ENCODE measurements at regions not wholly inside any gene's neighbourhood (a gene's known extent, or its start where the extent isn't known, plus 50 kb on each side); places are given as distances from the start of the nearest gene placed in this dataset.

DNA sequence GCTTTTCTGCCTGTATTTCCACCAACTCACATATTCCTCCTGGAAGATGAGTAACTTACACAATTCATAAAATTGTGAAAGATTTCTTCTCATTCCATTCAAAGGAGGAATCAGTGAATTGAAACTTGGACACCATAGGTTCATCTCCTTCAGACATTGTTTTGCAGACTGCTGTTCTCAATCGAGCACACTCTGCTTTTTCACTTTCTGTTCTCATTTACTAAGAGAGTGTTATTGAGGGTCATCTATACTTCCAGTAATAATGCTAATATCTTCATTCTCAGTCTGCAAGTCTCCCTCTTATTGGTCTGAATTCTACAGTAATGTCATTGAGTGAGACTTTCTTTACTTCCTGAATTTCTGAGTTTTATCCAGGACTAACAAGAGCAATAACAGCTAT, 67.5 kb upstream of the FUT9 start (continued):
- TF ChIP-seq, protein P1, sequence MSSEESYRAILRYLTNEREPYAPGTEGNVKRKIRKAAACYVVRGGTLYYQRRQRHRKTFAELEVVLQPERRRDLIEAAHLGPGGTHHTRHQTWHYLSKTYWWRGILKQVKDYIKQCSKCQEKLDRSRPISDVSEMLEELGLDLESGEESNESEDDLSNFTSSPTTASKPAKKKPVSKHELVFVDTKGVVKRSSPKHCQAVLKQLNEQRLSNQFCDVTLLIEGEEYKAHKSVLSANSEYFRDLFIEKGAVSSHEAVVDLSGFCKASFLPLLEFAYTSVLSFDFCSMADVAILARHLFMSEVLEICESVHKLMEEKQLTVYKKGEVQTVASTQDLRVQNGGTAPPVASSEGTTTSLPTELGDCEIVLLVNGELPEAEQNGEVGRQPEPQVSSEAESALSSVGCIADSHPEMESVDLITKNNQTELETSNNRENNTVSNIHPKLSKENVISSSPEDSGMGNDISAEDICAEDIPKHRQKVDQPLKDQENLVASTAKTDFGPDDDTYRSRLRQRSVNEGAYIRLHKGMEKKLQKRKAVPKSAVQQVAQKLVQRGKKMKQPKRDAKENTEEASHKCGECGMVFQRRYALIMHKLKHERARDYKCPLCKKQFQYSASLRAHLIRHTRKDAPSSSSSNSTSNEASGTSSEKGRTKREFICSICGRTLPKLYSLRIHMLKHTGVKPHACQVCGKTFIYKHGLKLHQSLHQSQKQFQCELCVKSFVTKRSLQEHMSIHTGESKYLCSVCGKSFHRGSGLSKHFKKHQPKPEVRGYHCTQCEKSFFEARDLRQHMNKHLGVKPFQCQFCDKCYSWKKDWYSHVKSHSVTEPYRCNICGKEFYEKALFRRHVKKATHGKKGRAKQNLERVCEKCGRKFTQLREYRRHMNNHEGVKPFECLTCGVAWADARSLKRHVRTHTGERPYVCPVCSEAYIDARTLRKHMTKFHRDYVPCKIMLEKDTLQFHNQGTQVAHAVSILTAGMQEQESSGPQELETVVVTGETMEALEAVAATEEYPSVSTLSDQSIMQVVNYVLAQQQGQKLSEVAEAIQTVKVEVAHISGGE (CRISPR knock-in tag; IDR thresholded peaks at IDR 0.05) = no peak
- TF ChIP-seq, protein P2, sequence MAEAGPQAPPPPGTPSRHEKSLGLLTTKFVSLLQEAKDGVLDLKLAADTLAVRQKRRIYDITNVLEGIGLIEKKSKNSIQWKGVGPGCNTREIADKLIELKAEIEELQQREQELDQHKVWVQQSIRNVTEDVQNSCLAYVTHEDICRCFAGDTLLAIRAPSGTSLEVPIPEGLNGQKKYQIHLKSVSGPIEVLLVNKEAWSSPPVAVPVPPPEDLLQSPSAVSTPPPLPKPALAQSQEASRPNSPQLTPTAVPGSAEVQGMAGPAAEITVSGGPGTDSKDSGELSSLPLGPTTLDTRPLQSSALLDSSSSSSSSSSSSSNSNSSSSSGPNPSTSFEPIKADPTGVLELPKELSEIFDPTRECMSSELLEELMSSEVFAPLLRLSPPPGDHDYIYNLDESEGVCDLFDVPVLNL (IDR thresholded peaks at IDR 0.05; ENCODE audit: low read depth, low read length) = no peak
- TF ChIP-seq NR2C1 (IDR thresholded peaks at IDR 0.05) (no peak), ZSCAN29 (IDR thresholded peaks at IDR 0.05) (no peak)

DNA sequence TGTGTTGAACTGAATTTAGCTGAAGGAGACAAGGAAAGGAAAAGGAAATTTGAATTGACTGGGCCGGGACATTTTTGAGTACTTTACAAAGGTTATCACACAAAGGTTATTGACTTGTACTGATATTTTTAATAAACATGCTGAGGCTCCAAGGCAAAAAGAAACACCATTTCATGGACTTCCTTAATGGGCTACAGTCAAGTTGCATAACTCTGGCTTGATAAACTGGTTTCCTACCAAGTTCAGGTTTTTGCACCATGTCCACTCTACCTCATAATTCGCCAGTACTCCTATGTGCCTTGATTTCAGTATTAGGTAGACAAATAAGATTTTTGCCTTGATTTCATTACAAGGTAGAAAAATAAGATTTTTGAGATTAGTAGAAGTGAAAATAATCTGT, 65.8 kb upstream of the FUT9 start:
- Histone ChIP-seq H3K27ac (ENCODE audit: control insufficient read depth, insufficient read depth) (no peak overlapping the region), H3K27me3 (replicated peaks in 1 of 2; ENCODE audit: control insufficient read depth in 2 of 2, insufficient read depth in 2 of 2, low read length in 1 of 2) (no peaks in the 10 kb centered on the region), H3K4me2 (ENCODE audit: control insufficient read depth, insufficient read depth) (no peak overlapping the region), H3K9me3 (replicated peaks; ENCODE audit: control insufficient read depth, insufficient read depth, low read length) (no peaks in the 10 kb centered on the region), H3K79me2 (ENCODE audit: control insufficient read depth, insufficient read depth, low read length) (no peaks in the 10 kb centered on the region), H3K4me3 (no peak overlapping the region), H3K36me3 (ENCODE audit: control insufficient read depth in 2 of 2, insufficient read depth in 2 of 2, low read length in 1 of 2) (no peaks in the 10 kb centered on the region), H2AFZ (ENCODE audit: control insufficient read depth, low read depth, low read length) (no peak overlapping the region), H4K20me1 (ENCODE audit: control insufficient read depth, insufficient read depth) (no peaks in the 10 kb centered on the region), H3K4me1 (ENCODE audit: control insufficient read depth, insufficient read depth, low read length) (no peaks in the 10 kb centered on the region), H3K9ac (ENCODE audit: control insufficient read depth, insufficient read depth, low read length) (no peak overlapping the region)
- TF ChIP-seq NFYB (IDR thresholded peaks at IDR 0.05; ENCODE audit: insufficient read depth, low read depth, low read length) (no peak), CHD4 (IDR thresholded peaks at IDR 0.05) (no peak), NFXL1 (IDR thresholded peaks at IDR 0.05; ENCODE audit: borderline replicate concordance) (no peak)
- TF ChIP-seq, protein P3, sequence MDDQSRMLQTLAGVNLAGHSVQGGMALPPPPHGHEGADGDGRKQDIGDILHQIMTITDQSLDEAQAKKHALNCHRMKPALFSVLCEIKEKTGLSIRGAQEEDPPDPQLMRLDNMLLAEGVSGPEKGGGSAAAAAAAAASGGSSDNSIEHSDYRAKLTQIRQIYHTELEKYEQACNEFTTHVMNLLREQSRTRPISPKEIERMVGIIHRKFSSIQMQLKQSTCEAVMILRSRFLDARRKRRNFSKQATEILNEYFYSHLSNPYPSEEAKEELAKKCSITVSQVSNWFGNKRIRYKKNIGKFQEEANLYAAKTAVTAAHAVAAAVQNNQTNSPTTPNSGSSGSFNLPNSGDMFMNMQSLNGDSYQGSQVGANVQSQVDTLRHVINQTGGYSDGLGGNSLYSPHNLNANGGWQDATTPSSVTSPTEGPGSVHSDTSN (IDR thresholded peaks at IDR 0.05; ENCODE audit: insufficient replicate concordance, low read depth, low read length) = no peak
- WGBS (ENCODE audit: insufficient coverage, insufficient replicate concordance, low lambda C conversion rate, missing lambda C conversion rate) = 0% methylated on average over 2 of the region's 2 CpGs
- in situ Hi-C loops (cut with MboI) (no loop called here), intact Hi-C loops (cut with micrococcal nuclease; ENCODE audit: unreplicated experiment) (no loop called here)
- POLR2A ChIA-PET = no interaction called here
- DNase-seq (ENCODE audit: low read depth, low spot score) (no peak), ATAC-seq (no peak), FAIRE-seq (no peak)
- RAD21 ChIA-PET (ENCODE audit: unreplicated experiment) = no interaction called here
- SMC1A ChIA-PET (ENCODE audit: uncharacterized antibody, unreplicated experiment) = no interaction called here
- CTCF ChIA-PET = no interaction called here
- BruUV-seq (replicated peaks) = no TSS peak

All from GM12878 (cell line).